ENCODE measurements at regions not wholly inside any gene's neighbourhood (a gene's known extent, or its start where the extent isn't known, plus 50 kb on each side); places are given as distances from the start of the nearest gene placed in this dataset.

DNA sequence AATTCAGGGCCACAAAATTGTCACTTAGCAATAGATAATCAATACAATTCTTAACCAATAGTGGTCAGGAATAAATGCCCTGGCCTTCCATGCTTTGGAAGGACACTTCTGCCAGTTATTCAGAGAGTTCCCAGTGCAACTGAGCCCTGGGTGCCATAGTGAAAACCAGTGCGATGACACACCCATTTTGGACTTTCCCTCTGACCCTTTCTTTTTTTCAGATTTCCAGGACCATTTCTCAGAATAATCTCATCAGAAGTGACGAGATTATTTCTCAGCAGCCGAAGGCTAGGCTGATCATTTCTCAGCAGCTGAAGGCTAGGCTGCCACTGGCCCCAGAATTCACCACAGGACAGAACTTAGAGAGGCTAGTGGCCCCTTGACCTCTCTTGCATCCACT is 106.6 kb upstream of the MYCN start:
- Histone ChIP-seq H3K27me3 (ENCODE audit: control insufficient read depth, insufficient read depth, low read length) (no peaks in the 10 kb centered on the region), H3K9ac (ENCODE audit: low read depth, low read length) (no peak overlapping the region), H3K36me3 (ENCODE audit: control insufficient read depth, insufficient read depth, low read length) (no peaks in the 10 kb centered on the region), H3K4me1 (ENCODE audit: control insufficient read depth, insufficient read depth, low read length) (no peaks in the 10 kb centered on the region), H3K27ac (ENCODE audit: low read depth, low read length) (no peak overlapping the region), H3K9me3 (ENCODE audit: control insufficient read depth, insufficient read depth, low read length) (no peaks in the 10 kb centered on the region), H3K4me3 (ENCODE audit: low read depth, low read length) (no peak overlapping the region)

GRCh38 chr2:15834381-15835031 is 105.8 kb upstream of the MYCN start:
- Histone ChIP-seq H3K4me3 (ENCODE audit: low read depth, low read length) (no peak overlapping the region), H3K9me3 (ENCODE audit: control insufficient read depth, insufficient read depth, low read length) (no peaks in the 10 kb centered on the region), H3K9ac (ENCODE audit: low read depth, low read length) (no peak overlapping the region), H3K27me3 (ENCODE audit: control insufficient read depth, insufficient read depth, low read length) (no peaks in the 10 kb centered on the region), H3K4me1 (ENCODE audit: control insufficient read depth, insufficient read depth, low read length) (no peaks in the 10 kb centered on the region), H3K36me3 (ENCODE audit: control insufficient read depth, insufficient read depth, low read length) (no peaks in the 10 kb centered on the region), H3K27ac (ENCODE audit: low read depth, low read length) (no peak overlapping the region)

DNA sequence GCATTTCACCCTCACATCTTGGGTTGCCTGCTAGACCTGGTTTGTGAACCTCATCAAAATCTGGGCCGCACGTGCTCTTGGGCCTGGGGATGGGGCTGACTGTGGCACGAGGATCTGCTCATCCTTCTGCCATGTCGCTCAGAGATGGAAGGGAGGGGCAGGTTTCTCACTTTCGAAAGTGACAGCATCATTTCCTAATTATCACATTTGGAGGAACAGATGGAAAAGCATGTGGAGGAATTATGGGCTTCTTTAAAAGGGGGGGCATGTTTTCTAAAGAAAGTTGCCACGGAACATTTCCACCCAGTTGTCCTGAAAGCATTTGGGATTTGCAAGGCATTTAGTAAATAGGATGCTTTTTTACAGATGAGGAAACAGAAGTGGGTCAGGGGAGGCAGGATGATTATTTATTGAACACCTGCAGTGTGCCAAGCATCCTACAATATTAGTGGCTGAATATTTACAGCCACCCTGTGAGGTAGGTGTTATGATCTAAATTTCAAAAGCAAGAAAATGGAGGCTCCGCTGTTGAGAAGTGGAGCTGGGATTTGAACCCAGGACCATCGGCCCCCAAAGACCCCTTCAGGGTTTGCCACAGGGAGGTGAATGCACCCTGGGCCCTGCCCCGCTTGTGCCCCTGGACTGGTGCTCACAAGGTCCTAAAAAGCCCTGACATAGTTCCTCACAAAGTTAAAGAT is 104.2 kb upstream of the MYCN start:
- Histone ChIP-seq H3K27ac (ENCODE audit: low read depth, low read length) (no peak overlapping the region), H3K9me3 (ENCODE audit: control insufficient read depth, insufficient read depth, low read length) (no peaks in the 10 kb centered on the region), H3K4me1 (ENCODE audit: control insufficient read depth, insufficient read depth, low read length) (no peaks in the 10 kb centered on the region), H3K4me3 (ENCODE audit: low read depth, low read length) (no peak overlapping the region), H3K9ac (ENCODE audit: low read depth, low read length) (no peak overlapping the region), H3K27me3 (ENCODE audit: control insufficient read depth, insufficient read depth, low read length) (no peaks in the 10 kb centered on the region), H3K36me3 (ENCODE audit: control insufficient read depth, insufficient read depth, low read length) (no peaks in the 10 kb centered on the region)

- no peak overlapping the region for H3K27ac ChIP-seq (ENCODE audit: low read depth, low read length)
- H3K4me3 ChIP-seq (ENCODE audit: low read depth, low read length), result no peak overlapping the region
- no peaks in the 10 kb centered on the region for H3K9me3 ChIP-seq (ENCODE audit: control insufficient read depth, insufficient read depth, low read length)
- no peaks in the 10 kb centered on the region for H3K36me3 ChIP-seq (ENCODE audit: control insufficient read depth, insufficient read depth, low read length)
- H3K4me1 ChIP-seq (ENCODE audit: control insufficient read depth, insufficient read depth, low read length), result no peaks in the 10 kb centered on the region
- H3K27me3 ChIP-seq (ENCODE audit: control insufficient read depth, insufficient read depth, low read length), result no peaks in the 10 kb centered on the region
- no peak overlapping the region for H3K9ac ChIP-seq (ENCODE audit: low read depth, low read length)
These were observed 103.4 kb upstream of the MYCN start for GRCh38 chr2:15836689-15837610.

- no peak overlapping the region for H3K9ac ChIP-seq (ENCODE audit: low read depth, low read length)
- H3K36me3 ChIP-seq (ENCODE audit: control insufficient read depth, insufficient read depth, low read length), result no peaks in the 10 kb centered on the region
- H3K4me1 ChIP-seq (ENCODE audit: control insufficient read depth, insufficient read depth, low read length), result no peaks in the 10 kb centered on the region
- H3K27ac ChIP-seq (ENCODE audit: low read depth, low read length), result no peak overlapping the region
- no peaks in the 10 kb centered on the region for H3K27me3 ChIP-seq (ENCODE audit: control insufficient read depth, insufficient read depth, low read length)
- H3K9me3 ChIP-seq (ENCODE audit: control insufficient read depth, insufficient read depth, low read length), result no peaks in the 10 kb centered on the region
- no peak overlapping the region for H3K4me3 ChIP-seq (ENCODE audit: low read depth, low read length)
These were observed 101.8 kb upstream of the MYCN start for GRCh38 chr2:15838481-15839090.

DNA sequence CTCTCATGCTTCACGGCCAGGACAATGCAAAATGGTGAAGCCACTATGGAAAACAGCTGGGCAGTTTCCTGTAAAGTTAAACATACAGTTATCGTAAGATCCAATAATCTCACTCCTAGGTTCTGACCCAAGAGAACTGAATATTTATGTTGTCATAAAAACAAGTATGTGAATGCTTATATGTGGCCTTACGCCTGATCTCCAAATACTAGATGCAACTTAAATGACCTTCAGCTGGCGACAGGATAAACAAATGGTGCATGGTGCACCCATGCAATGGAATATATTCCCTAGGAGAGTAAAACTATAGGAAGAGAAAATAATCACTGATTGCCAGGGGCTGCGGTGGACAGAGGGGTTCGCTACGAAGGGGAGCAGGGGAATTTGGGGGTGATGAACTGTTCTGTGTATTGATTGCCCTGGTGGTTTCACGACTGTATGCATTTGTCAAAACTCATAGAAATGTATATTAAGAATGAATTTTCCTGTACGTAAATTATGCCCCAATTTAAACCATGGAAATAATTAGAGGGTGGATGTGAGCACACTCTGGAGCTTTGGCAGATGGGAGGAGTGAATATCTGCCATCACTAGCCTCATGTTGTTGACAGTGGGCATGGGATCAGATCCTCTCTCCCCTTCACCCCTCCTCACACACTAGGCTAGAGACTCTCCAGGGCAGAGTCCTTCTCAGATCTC is 100.8 kb upstream of the MYCN start:
- Histone ChIP-seq H3K36me3 (ENCODE audit: control insufficient read depth, insufficient read depth, low read length) (no peaks in the 10 kb centered on the region), H3K4me1 (ENCODE audit: control insufficient read depth, insufficient read depth, low read length) (no peaks in the 10 kb centered on the region), H3K9me3 (ENCODE audit: control insufficient read depth, insufficient read depth, low read length) (no peaks in the 10 kb centered on the region), H3K27me3 (ENCODE audit: control insufficient read depth, insufficient read depth, low read length) (no peaks in the 10 kb centered on the region), H3K27ac (ENCODE audit: low read depth, low read length) (no peak overlapping the region), H3K9ac (ENCODE audit: low read depth, low read length) (no peak overlapping the region), H3K4me3 (ENCODE audit: low read depth, low read length) (no peak overlapping the region)

GRCh38 chr2:15840148-15840547 is 100.2 kb upstream of the MYCN start:
- H3K36me3 ChIP-seq (ENCODE audit: control insufficient read depth, insufficient read depth, low read length), result no peaks in the 10 kb centered on the region
- no peaks in the 10 kb centered on the region for H3K4me1 ChIP-seq (ENCODE audit: control insufficient read depth, insufficient read depth, low read length)
- H3K9ac ChIP-seq (ENCODE audit: low read depth, low read length), result no peak overlapping the region
- no peak overlapping the region for H3K27ac ChIP-seq (ENCODE audit: low read depth, low read length)
- no peaks in the 10 kb centered on the region for H3K27me3 ChIP-seq (ENCODE audit: control insufficient read depth, insufficient read depth, low read length)
- H3K4me3 ChIP-seq (ENCODE audit: low read depth, low read length), result no peak overlapping the region
- H3K9me3 ChIP-seq (ENCODE audit: control insufficient read depth, insufficient read depth, low read length), result no peaks in the 10 kb centered on the region

GRCh38 chr2:15840969-15841368 is 99.4 kb upstream of the MYCN start:
- Histone ChIP-seq H3K36me3 (ENCODE audit: control insufficient read depth, insufficient read depth, low read length) (no peaks in the 10 kb centered on the region), H3K27ac (ENCODE audit: low read depth, low read length) (no peak overlapping the region), H3K27me3 (ENCODE audit: control insufficient read depth, insufficient read depth, low read length) (no peaks in the 10 kb centered on the region), H3K4me1 (ENCODE audit: control insufficient read depth, insufficient read depth, low read length) (no peaks in the 10 kb centered on the region), H3K4me3 (ENCODE audit: low read depth, low read length) (no peak overlapping the region), H3K9me3 (ENCODE audit: control insufficient read depth, insufficient read depth, low read length) (no peaks in the 10 kb centered on the region), H3K9ac (ENCODE audit: low read depth, low read length) (no peak overlapping the region)

- Histone ChIP-seq H3K9me3 (ENCODE audit: control insufficient read depth, insufficient read depth, low read length) (no peaks in the 10 kb centered on the region), H3K36me3 (ENCODE audit: control insufficient read depth, insufficient read depth, low read length) (no peaks in the 10 kb centered on the region), H3K27ac (ENCODE audit: low read depth, low read length) (no peak overlapping the region), H3K4me1 (ENCODE audit: control insufficient read depth, insufficient read depth, low read length) (no peaks in the 10 kb centered on the region), H3K27me3 (ENCODE audit: control insufficient read depth, insufficient read depth, low read length) (no peaks in the 10 kb centered on the region), H3K9ac (ENCODE audit: low read depth, low read length) (no peak overlapping the region), H3K4me3 (ENCODE audit: low read depth, low read length) (no peak overlapping the region)
These were observed 98.4 kb upstream of the MYCN start for GRCh38 chr2:15841776-15842560.
